PC-9 (cell line): ENCODE measurements at regions not wholly inside any gene's neighbourhood (a gene's known extent, or its start where the extent isn't known, plus 50 kb on each side); places are given as distances from the start of the nearest gene placed in this dataset.

Source experiments
- BruUV-seq: library from RNA; stranded (reverse); fragments of 400-500 nt; replicated peaks from 2 replicates; lab custom pipeline; 2021; lab: Mats Ljungman, UMichigan
- CTCF ChIA-PET: fragments of 300-600 bp; sonication (Branson Sonifier 250); formaldehyde crosslinking; loops from one replicate; lab custom pipeline; 2022; ENCODE audit warnings: antibody characterized with exemption; lab: Charles Lee
- POLR2A ChIA-PET: fragments of 300-600 bp; sonication (Branson Sonifier 250); formaldehyde crosslinking; loops from one replicate; lab custom pipeline; 2022; ENCODE audit warnings: antibody characterized with exemption; ENCODE audit not compliant: unreplicated experiment; lab: Charles Lee
- DNase-seq, 2 experiments: peaks; one replicate each; pipeline versions ENCODE4 v3.0.0 to v3.0.0-alpha.2; 2015 to 2022; ENCODE audit warnings: mixed read lengths in 1 of 2
- H2AFZ ChIP-seq: fragments of 200-600 bp; sonication (generic); 2 replicates; pipeline ENCODE4 v1.8.1; 2017; ENCODE audit warnings: antibody characterized with exemption
- H3F3A ChIP-seq: fragments of 200-600 bp; sonication (generic); 2 replicates; pipeline ENCODE4 v1.8.1; 2017; ENCODE audit warnings: antibody characterized with exemption, mild to moderate bottlenecking, low read depth; ENCODE audit not compliant: insufficient read depth
- H3K27ac ChIP-seq: fragments of 200-600 bp; sonication (generic); 2 replicates; pipeline ENCODE4 v1.6.1; 2016; ENCODE audit warnings: mixed run types
- H3K27me3 ChIP-seq: fragments of 200-600 bp; sonication (generic); 2 replicates; pipeline ENCODE4 v1.6.1; 2016; ENCODE audit warnings: low read depth, mixed run types; ENCODE audit not compliant: insufficient read depth
- H3K36me3 ChIP-seq: fragments of 200-600 bp; sonication (generic); 2 replicates; pipeline ENCODE4 v1.6.1; 2016; ENCODE audit warnings: low read depth, mixed run types
- H3K4me1 ChIP-seq: fragments of 200-600 bp; sonication (generic); replicated peaks from 2 replicates; pipeline ENCODE4 v1.6.1; 2016; ENCODE audit warnings: mixed run types; ENCODE audit not compliant: insufficient read depth
- H3K4me2 ChIP-seq: fragments of 200-600 bp; sonication (generic); 2 replicates; pipeline ENCODE4 v1.6.1; 2017; ENCODE audit warnings: mixed run types
- H3K4me3 ChIP-seq: fragments of 200-600 bp; sonication (generic); 2 replicates; pipeline ENCODE4 v1.6.1; 2016; ENCODE audit warnings: mixed run types
- H3K79me2 ChIP-seq: fragments of 200-600 bp; sonication (generic); 2 replicates; pipeline ENCODE4 v1.6.1; 2017; ENCODE audit warnings: low read depth, mixed run types
- H3K9me2 ChIP-seq: fragments of 200-600 bp; sonication (generic); 2 replicates; pipeline ENCODE4 v1.8.1; 2017; ENCODE audit warnings: mild to moderate bottlenecking; ENCODE audit not compliant: insufficient read depth
- H3K9me3 ChIP-seq: fragments of 200-600 bp; sonication (generic); 2 replicates; pipeline ENCODE4 v1.8.1; 2016; ENCODE audit warnings: low read depth; ENCODE audit not compliant: insufficient read depth
- H4K20me1 ChIP-seq: fragments of 200-600 bp; sonication (generic); 2 replicates; pipeline ENCODE4 v1.8.1; 2017; ENCODE audit not compliant: insufficient read depth
- EZH2 ChIP-seq: fragments of 200-600 bp; sonication (generic); IDR thresholded peaks from 2 replicates; pipeline ENCODE4 v1.8.0; 2017; ENCODE audit warnings: antibody characterized with exemption, low read depth
- intact Hi-C: fragments of 100-400 bp; cut with micrococcal nuclease; formaldehyde crosslinking; loops from one replicate; pipeline ENCODE4 v1.10.0; 2022; ENCODE audit not compliant: unreplicated experiment
- TF ChIP-seq, protein P1 (sequence below): fragments of 200-600 bp; sonication (generic); conservative IDR thresholded peaks from 2 replicates; pipeline ENCODE4 v1.6.1; 2017; ENCODE audit warnings: mixed run types, antibody characterized with exemption, mild to moderate bottlenecking, moderate library complexity

DNA sequence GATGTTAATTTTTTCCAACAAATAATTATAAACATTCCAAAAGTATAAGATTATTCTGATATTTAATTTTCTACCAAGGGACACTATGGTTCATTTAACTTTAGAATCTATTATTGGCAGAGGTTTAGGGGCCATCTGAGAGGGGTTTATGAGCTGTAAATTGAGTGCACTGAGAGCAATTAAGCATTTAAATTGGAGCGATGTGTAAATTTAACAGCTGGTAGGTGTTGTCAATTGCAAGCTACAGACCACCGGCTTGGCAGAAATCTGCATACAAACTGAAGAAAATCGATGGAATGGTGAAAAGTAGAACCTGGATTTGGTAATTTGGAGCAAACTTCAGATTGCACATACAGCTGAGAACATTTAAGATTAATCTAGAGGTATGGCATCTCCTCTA lies 55.8 kb upstream of the MTF2 start:
- ChIA-PET POLR2A (interaction anchor here (0.6 kb wide), 1 partner anchor 861 kb away, joined by 3 read pairs; no protein-coding TSS in a partner anchor), CTCF (interaction anchor here (0.7 to 1.3 kb wide), 2 partner anchors 39 to 597 kb away, joined by 3 read pairs; no protein-coding TSS in a partner anchor)
- H3K27me3 ChIP-seq: no peaks in the 10 kb centered on the region
- no peak overlapping the region for H3K4me3 ChIP-seq
- no peaks in the 10 kb centered on the region for H3F3A ChIP-seq
- no TSS peak for BruUV-seq
- no peak overlapping the region for H3K27ac ChIP-seq
- H3K79me2 ChIP-seq: no peaks in the 10 kb centered on the region
- no peak overlapping the region for H2AFZ ChIP-seq
- H3K9me3 ChIP-seq: no peaks in the 10 kb centered on the region
- H4K20me1 ChIP-seq: no peaks in the 10 kb centered on the region
- no peaks in the 10 kb centered on the region for H3K36me3 ChIP-seq
- no peaks in the 10 kb centered on the region for H3K9me2 ChIP-seq
- H3K4me2 ChIP-seq: no peak overlapping the region
- no peaks in the 10 kb centered on the region for H3K4me1 ChIP-seq
- DNase-seq: no peak
- TF ChIP-seq, protein P1, sequence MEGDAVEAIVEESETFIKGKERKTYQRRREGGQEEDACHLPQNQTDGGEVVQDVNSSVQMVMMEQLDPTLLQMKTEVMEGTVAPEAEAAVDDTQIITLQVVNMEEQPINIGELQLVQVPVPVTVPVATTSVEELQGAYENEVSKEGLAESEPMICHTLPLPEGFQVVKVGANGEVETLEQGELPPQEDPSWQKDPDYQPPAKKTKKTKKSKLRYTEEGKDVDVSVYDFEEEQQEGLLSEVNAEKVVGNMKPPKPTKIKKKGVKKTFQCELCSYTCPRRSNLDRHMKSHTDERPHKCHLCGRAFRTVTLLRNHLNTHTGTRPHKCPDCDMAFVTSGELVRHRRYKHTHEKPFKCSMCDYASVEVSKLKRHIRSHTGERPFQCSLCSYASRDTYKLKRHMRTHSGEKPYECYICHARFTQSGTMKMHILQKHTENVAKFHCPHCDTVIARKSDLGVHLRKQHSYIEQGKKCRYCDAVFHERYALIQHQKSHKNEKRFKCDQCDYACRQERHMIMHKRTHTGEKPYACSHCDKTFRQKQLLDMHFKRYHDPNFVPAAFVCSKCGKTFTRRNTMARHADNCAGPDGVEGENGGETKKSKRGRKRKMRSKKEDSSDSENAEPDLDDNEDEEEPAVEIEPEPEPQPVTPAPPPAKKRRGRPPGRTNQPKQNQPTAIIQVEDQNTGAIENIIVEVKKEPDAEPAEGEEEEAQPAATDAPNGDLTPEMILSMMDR: no peak
- TF ChIP-seq EZH2: no peak
- intact Hi-C loops: no loop called here

DNA sequence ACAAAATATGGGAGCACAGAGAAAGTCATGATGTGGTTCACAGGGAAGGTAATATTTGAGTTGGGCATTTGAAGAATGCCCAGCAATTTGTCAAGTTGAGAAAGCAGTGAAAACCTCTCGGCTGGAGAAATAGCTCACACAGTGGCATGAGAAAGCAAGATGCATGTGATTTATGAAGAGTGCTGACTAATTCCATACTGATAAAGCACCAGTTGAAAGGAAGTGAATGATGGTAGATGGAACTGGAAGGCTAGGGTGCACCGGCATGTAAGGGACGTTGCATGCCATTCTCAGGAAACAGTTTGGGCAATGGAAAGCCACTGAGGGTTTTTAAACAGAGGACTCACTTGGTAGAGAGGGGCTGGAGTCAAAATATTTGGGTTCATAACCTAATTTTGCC lies 53.5 kb upstream of the MTF2 start:
- H3K36me3 ChIP-seq: no peaks in the 10 kb centered on the region
- no peak for DNase-seq
- H3K9me2 ChIP-seq: no peaks in the 10 kb centered on the region
- no peak overlapping the region for H3K4me2 ChIP-seq
- no peaks in the 10 kb centered on the region for H3K4me1 ChIP-seq
- no peaks in the 10 kb centered on the region for H4K20me1 ChIP-seq
- no peak overlapping the region for H3K4me3 ChIP-seq
- H3K79me2 ChIP-seq: no peaks in the 10 kb centered on the region
- no peak overlapping the region for H3K27ac ChIP-seq
- BruUV-seq: no TSS peak
- intact Hi-C loops: no loop called here
- ChIA-PET CTCF (no interaction called here), POLR2A (no interaction called here)
- no peaks in the 10 kb centered on the region for H3K9me3 ChIP-seq
- no peaks in the 10 kb centered on the region for H3F3A ChIP-seq
- H3K27me3 ChIP-seq: no peaks in the 10 kb centered on the region
- no peak overlapping the region for H2AFZ ChIP-seq
- TF ChIP-seq EZH2: no peak
- TF ChIP-seq, protein P1: no peak

DNA sequence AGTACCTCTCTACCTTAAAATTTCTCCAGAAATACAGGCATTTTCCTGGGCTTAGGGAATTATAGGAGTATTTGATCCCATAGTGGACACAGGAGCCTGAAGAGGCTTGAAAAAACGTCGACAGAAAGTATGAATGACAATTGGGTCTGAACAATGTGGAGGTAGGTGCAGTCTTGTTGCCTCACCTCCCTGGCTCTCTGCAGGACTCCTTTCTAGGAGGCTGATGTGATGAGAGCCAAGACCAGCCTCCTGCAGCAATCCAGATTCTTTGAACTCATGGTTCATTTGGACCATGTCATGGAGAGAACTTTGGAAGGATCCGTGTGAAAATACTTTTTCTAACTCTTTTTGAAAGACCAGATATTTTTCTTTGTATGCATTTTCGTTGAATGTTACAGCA lies 50.5 kb upstream of the MTF2 start:
- Histone ChIP-seq H4K20me1 (no peaks in the 10 kb centered on the region), H3K9me2 (no peaks in the 10 kb centered on the region), H3F3A (no peaks in the 10 kb centered on the region), H3K4me1 (no peaks in the 10 kb centered on the region), H3K4me2 (no peak overlapping the region), H3K79me2 (no peaks in the 10 kb centered on the region), H3K27me3 (no peaks in the 10 kb centered on the region), H3K27ac (no peak overlapping the region), H3K9me3 (no peaks in the 10 kb centered on the region), H2AFZ (no peak overlapping the region), H3K36me3 (no peaks in the 10 kb centered on the region), H3K4me3 (no peak overlapping the region)
- no TSS peak for BruUV-seq
- ChIA-PET CTCF (no interaction called here), POLR2A (no interaction called here)
- intact Hi-C loops: no loop called here
- DNase-seq: no peak
- TF ChIP-seq, protein P1: no peak
- no peak for TF ChIP-seq EZH2
